Endothelial cell of umbilical vein (primary cell): ENCODE measurements at regions not wholly inside any gene's neighbourhood (a gene's known extent, or its start where the extent isn't known, plus 50 kb on each side); places are given as distances from the start of the nearest gene placed in this dataset.

Experiments used
- BruUV-seq: library from RNA; stranded (reverse); fragments of 400-500 nt; replicated peaks from 2 replicates; lab custom pipeline; 2021; lab: Mats Ljungman, UMichigan
- CTCF ChIA-PET: fragments of 300-600, 350-600 bp; sonication (Branson Sonifier 250); formaldehyde crosslinking; loops from one replicate; lab custom pipeline; 2021; ENCODE audit warnings: antibody characterized with exemption, inconsistent platforms; lab: Charles Lee
- POLR2A ChIA-PET: fragments of 300-600, 350-600 bp; sonication (Branson Sonifier 250); formaldehyde crosslinking; loops from one replicate; lab custom pipeline; 2021; ENCODE audit warnings: antibody characterized with exemption, inconsistent platforms; lab: Charles Lee
- DNase-seq: peaks from one replicate; pipeline ENCODE4 v3.0.0-alpha.2; 2011; ENCODE audit warnings: low read depth, low spot score
- FAIRE-seq: peaks from 2 replicates; lab custom pipeline; 2011; peaks lifted over from hg19 to GRCh38; lab: Jason Lieb, UNC
- H2AFZ ChIP-seq: 2 replicates; pipeline ENCODE4 v1.6.0; 2012; ENCODE audit warnings: low read depth, low read length, control low read depth, inconsistent platforms
- H3K27ac ChIP-seq: 2 replicates; pipeline ENCODE4 v1.5.1; 2011; ENCODE audit warnings: low read depth, mild to moderate bottlenecking, control low read depth, low read length, moderate library complexity; ENCODE audit not compliant: insufficient read depth
- H3K27me3 ChIP-seq, 2 experiments: 2 replicates each; pipeline versions ENCODE4 v1.6.0 to v1.6.1; 2011; ENCODE audit warnings: low read length in 2 of 2, mixed read lengths in 1 of 2; ENCODE audit not compliant: control insufficient read depth in 2 of 2, insufficient read depth in 2 of 2
- H3K36me3 ChIP-seq, 2 experiments: 2 replicates in 1 of 2; 3 replicates in 1 of 2; pipeline ENCODE4 v1.5.1; 2011; ENCODE audit warnings: low read length in 2 of 2, mild to moderate bottlenecking in 1 of 2, moderate library complexity in 1 of 2; ENCODE audit not compliant: control insufficient read depth in 2 of 2, insufficient read depth in 2 of 2; ENCODE audit errors: extremely low read depth in 1 of 2
- H3K4me1 ChIP-seq: 3 replicates; pipeline ENCODE4 v1.5.1; 2011; ENCODE audit warnings: mild to moderate bottlenecking, low read length; ENCODE audit not compliant: control insufficient read depth, insufficient read depth; ENCODE audit errors: extremely low read depth
- H3K4me2 ChIP-seq: 2 replicates; pipeline ENCODE4 v1.6.1; 2011; ENCODE audit warnings: low read length, control low read depth, mixed read lengths; ENCODE audit not compliant: insufficient read depth
- H3K4me3 ChIP-seq, 3 experiments: fragments of 200-600 bp in 1 of 3; sonication (generic), shearing (Covaris generic) in 1 of 3; replicated peaks in 1 of 3; 2 replicates each; pipeline ENCODE4 v1.5.1; 2011 to 2016; ENCODE audit warnings: control low read depth in 3 of 3, low read length in 3 of 3, mild to moderate bottlenecking in 2 of 3, inconsistent platforms in 1 of 3, low read depth in 1 of 3, moderate library complexity in 1 of 3; ENCODE audit not compliant: insufficient read depth in 1 of 3
- H3K79me2 ChIP-seq: 2 replicates; pipeline ENCODE4 v1.6.0; 2012; ENCODE audit warnings: low read length, inconsistent platforms; ENCODE audit not compliant: control insufficient read depth, insufficient read depth
- H3K9ac ChIP-seq: replicated peaks from 2 replicates; pipeline ENCODE3; 2011; ENCODE audit warnings: low read length, control low read depth; ENCODE audit not compliant: insufficient read depth; ENCODE audit errors: extremely low read depth
- H3K9me1 ChIP-seq: replicated peaks from 3 replicates; pipeline ENCODE4 v1.6.0; 2011; ENCODE audit warnings: mild to moderate bottlenecking, low read length; ENCODE audit not compliant: control insufficient read depth, insufficient read depth; ENCODE audit errors: extremely low read depth
- H3K9me3 ChIP-seq: replicated peaks from 2 replicates; pipeline ENCODE4 v1.5.1; 2012; ENCODE audit warnings: low read length, inconsistent platforms; ENCODE audit not compliant: control insufficient read depth, insufficient read depth
- H4K20me1 ChIP-seq: replicated peaks from 2 replicates; pipeline ENCODE3; 2011; ENCODE audit warnings: mild to moderate bottlenecking, low read length; ENCODE audit not compliant: control insufficient read depth, insufficient read depth; ENCODE audit errors: extremely low read depth
- CTCF ChIP-seq, 2 donors: IDR thresholded peaks; 1 replicate in 1 of 2; 2 replicates in 1 of 2; pipeline ENCODE4 v1.5.1; 2011; ENCODE audit warnings: low read length in 2 of 2, mild to moderate bottlenecking in 2 of 2, moderate library complexity in 2 of 2, control low read depth in 1 of 2, inconsistent platforms in 1 of 2, low read depth in 1 of 2; ENCODE audit not compliant: insufficient read depth in 1 of 2; ENCODE audit errors: extremely low read depth in 1 of 2
- EZH2 ChIP-seq: IDR thresholded peaks from 2 replicates; pipeline ENCODE4 v1.6.1; 2012; ENCODE audit warnings: borderline replicate concordance, low read depth, mild to moderate bottlenecking, moderate library complexity, low read length, inconsistent platforms; ENCODE audit not compliant: severe bottlenecking
- FOS ChIP-seq: IDR thresholded peaks from 2 replicates; pipeline ENCODE4 v1.6.1; 2011; ENCODE audit warnings: mild to moderate bottlenecking, low read length, moderate library complexity, borderline replicate concordance; ENCODE audit not compliant: insufficient read depth
- GATA2 ChIP-seq: IDR thresholded peaks from 2 replicates; pipeline ENCODE4 v1.7.0; 2011; ENCODE audit warnings: low read depth, mild to moderate bottlenecking, moderate library complexity, mixed read lengths, low read length; ENCODE audit not compliant: insufficient read length, insufficient read depth
- JUN ChIP-seq: IDR thresholded peaks from 2 replicates; pipeline ENCODE4 v1.6.1; 2011; ENCODE audit warnings: borderline replicate concordance, low read depth; ENCODE audit not compliant: insufficient read length, insufficient read depth
- MAX ChIP-seq: IDR thresholded peaks from 2 replicates; pipeline ENCODE4 v1.6.1; 2011; ENCODE audit not compliant: insufficient read depth, insufficient read length
- MYC ChIP-seq: IDR thresholded peaks from one replicate; pipeline ENCODE4 v1.6.1; 2011; ENCODE audit warnings: mild to moderate bottlenecking, low read depth, low read length
- POLR2A ChIP-seq: IDR thresholded peaks from 2 replicates; pipeline ENCODE4 v1.6.1; 2012; ENCODE audit warnings: low read depth, mild to moderate bottlenecking, control low read depth, low read length
- POLR2AphosphoS5 ChIP-seq: IDR thresholded peaks from 2 replicates; pipeline ENCODE4 v1.6.1; 2012; ENCODE audit warnings: low read depth, mild to moderate bottlenecking, control low read depth, low read length, moderate library complexity; ENCODE audit not compliant: insufficient read depth
- dilution Hi-C: fragments of 300-500 bp; cut with MboI; formaldehyde crosslinking; loops from one replicate; pipeline ENCODE4 v1.15.0; 2019; ENCODE audit warnings: low sequenced_read_pairs; ENCODE audit not compliant: extremely low pct_ligation_motif_present
- intact Hi-C: fragments of 100-400 bp; cut with micrococcal nuclease; formaldehyde crosslinking; loops from one replicate; pipeline ENCODE4 v1.10.0; 2022

GRCh38 chr13:74511523-74511922 is 377.3 kb upstream of the KLF12 start:
- H3K79me2 ChIP-seq = no peaks in the 10 kb centered on the region
- no peak overlapping the region for H2AFZ ChIP-seq
- H3K9ac ChIP-seq = no peak overlapping the region
- intact Hi-C loops (no loop called here), dilution Hi-C loops (no loop called here)
- ChIA-PET CTCF (interaction anchor here (1.4 kb wide), 1 partner anchor 708 kb away, joined by 3 read pairs; no protein-coding TSS in a partner anchor), POLR2A (no interaction called here)
- FAIRE-seq (no peak), DNase-seq (no peak)
- no peaks in the 10 kb centered on the region for H4K20me1 ChIP-seq
- no peaks in the 10 kb centered on the region for H3K4me1 ChIP-seq
- no peak overlapping the region for H3K27ac ChIP-seq
- no peak overlapping the region for H3K4me3 ChIP-seq
- H3K9me1 ChIP-seq = peaks cover 3% of the 10 kb centered on the region
- TF ChIP-seq GATA2 (no peak), JUN (no peak), CTCF (IDR thresholded peaks at IDR 0.05; ENCODE audit: extremely low read depth in 1 of 2, insufficient read depth in 1 of 2, low read depth in 1 of 2, low read length in 2 of 2) (no peak), MYC (no peak), EZH2 (no peak), MAX (no peak), POLR2AphosphoS5 (no peak), FOS (no peak), POLR2A (no peak)
- no TSS peak for BruUV-seq
- H3K4me2 ChIP-seq = no peak overlapping the region
- no peaks in the 10 kb centered on the region for H3K36me3 ChIP-seq
- H3K27me3 ChIP-seq = peaks cover 2% of the 10 kb centered on the region in 2 experiments
- no peaks in the 10 kb centered on the region for H3K9me3 ChIP-seq
